Caco-2 (cell line): ENCODE measurements at regions not wholly inside any gene's neighbourhood (a gene's known extent, or its start where the extent isn't known, plus 50 kb on each side); places are given as distances from the start of the nearest gene placed in this dataset.

ENCODE experiments used
- BruUV-seq: library from RNA; stranded (reverse); fragments of 400-500 nt; replicated peaks from 2 replicates; lab custom pipeline; 2021; lab: Mats Ljungman, UMichigan
- CTCF ChIA-PET: fragments of 300-600 bp; sonication (Branson Sonifier 250); formaldehyde crosslinking; loops from one replicate; lab custom pipeline; 2022; ENCODE audit warnings: antibody characterized with exemption; lab: Charles Lee
- POLR2A ChIA-PET: fragments of 300-600 bp; sonication (Branson Sonifier 250); formaldehyde crosslinking; loops from one replicate; lab custom pipeline; 2022; ENCODE audit warnings: antibody characterized with exemption; lab: Charles Lee
- DNase-seq, 2 experiments: peaks; one replicate each; pipeline versions ENCODE4 v3.0.0 to v3.0.0-alpha.2; 2020 to 2022
- H3K27me3 ChIP-seq: replicated peaks from 2 replicates; pipeline ENCODE4 v1.6.0; 2011; ENCODE audit warnings: low read length; ENCODE audit not compliant: control insufficient read depth, insufficient read depth
- H3K36me3 ChIP-seq: 2 replicates; pipeline ENCODE4 v1.5.1; 2011; ENCODE audit warnings: low read length; ENCODE audit not compliant: control insufficient read depth, insufficient read depth
- H3K4me1 ChIP-seq: fragments of 250-450 bp; sonication (Bioruptor Pico); 2 replicates; pipeline ENCODE4 v1.5.1; 2020; ENCODE audit warnings: mild to moderate bottlenecking
- H3K4me3 ChIP-seq: 2 replicates; pipeline ENCODE4 v1.5.1; 2011; ENCODE audit warnings: low read depth, mild to moderate bottlenecking, control low read depth, low read length
- H3K9me3 ChIP-seq: fragments of 250-450 bp; sonication (Bioruptor Pico); 2 replicates; pipeline ENCODE4 v1.5.1; 2020; ENCODE audit warnings: mild to moderate bottlenecking, moderate library complexity
- H3K27ac Mint-ChIP-seq: one replicate; pipeline ENCODE4 v1.8.0; 2022; ENCODE audit warnings: mixed read lengths; ENCODE audit not compliant: unreplicated experiment
- H3K27me3 Mint-ChIP-seq: one replicate; pipeline ENCODE4 v1.8.0; 2022; ENCODE audit warnings: mixed read lengths; ENCODE audit not compliant: insufficient read depth, unreplicated experiment
- H3K36me3 Mint-ChIP-seq: one replicate; pipeline ENCODE4 v1.8.0; 2022; ENCODE audit warnings: mild to moderate bottlenecking, mixed read lengths; ENCODE audit not compliant: insufficient read depth, unreplicated experiment
- H3K4me1 Mint-ChIP-seq: one replicate; pipeline ENCODE4 v1.8.0; 2022; ENCODE audit warnings: low read depth, mixed read lengths; ENCODE audit not compliant: unreplicated experiment
- H3K4me3 Mint-ChIP-seq: one replicate; pipeline ENCODE4 v1.8.0; 2022; ENCODE audit warnings: mild to moderate bottlenecking, moderate library complexity, mixed read lengths; ENCODE audit not compliant: unreplicated experiment
- H3K9me3 Mint-ChIP-seq: one replicate; pipeline ENCODE4 v1.8.0; 2022; ENCODE audit warnings: mixed read lengths; ENCODE audit not compliant: unreplicated experiment
- intact Hi-C: fragments of 100-400 bp; cut with micrococcal nuclease; formaldehyde crosslinking; loops from one replicate; pipeline ENCODE4 v1.10.0; 2022; ENCODE audit not compliant: unreplicated experiment
- TF ChIP-seq, protein P1 (sequence below), 2 experiments: fragments of 200-600 bp in 1 of 2; IDR thresholded peaks; 1 replicate in 1 of 2; 2 replicates in 1 of 2; pipeline versions ENCODE4 v1.5.1 to v1.8.0; 2011 to 2022; ENCODE audit warnings: antibody characterized with exemption in 1 of 2, control low read depth in 1 of 2, inconsistent platforms in 1 of 2, low read depth in 1 of 2, low read length in 1 of 2, mild to moderate bottlenecking in 1 of 2, moderate library complexity in 1 of 2; ENCODE audit not compliant: insufficient read depth in 1 of 2, severe bottlenecking in 1 of 2, unreplicated experiment in 1 of 2

DNA sequence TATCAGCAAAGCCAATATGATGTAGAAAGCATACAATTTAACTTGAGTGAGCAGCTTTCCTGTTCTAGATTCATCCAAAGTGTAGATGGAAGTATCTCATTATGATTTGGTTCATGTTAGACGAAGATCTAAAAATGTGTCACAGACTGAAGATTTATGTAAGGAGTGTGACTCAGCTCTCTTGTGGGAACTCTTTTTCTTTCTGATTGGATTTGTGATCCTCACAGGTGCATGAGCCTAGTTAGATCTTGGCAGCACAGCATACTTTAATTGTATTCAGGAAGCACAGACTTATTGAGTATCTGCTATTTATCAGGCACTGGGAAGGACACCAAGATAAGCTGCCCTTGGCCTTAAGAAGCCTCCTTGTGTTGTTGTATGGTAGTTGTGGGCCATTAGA, 147.1 kb downstream of the C11orf91 start:
- H3K27me3 ChIP-seq: no peaks in the 10 kb centered on the region
- no peaks in the 10 kb centered on the region for H3K4me1 ChIP-seq
- H3K9me3 Mint-ChIP-seq: no peaks in the 10 kb centered on the region
- no peaks in the 10 kb centered on the region for H3K36me3 Mint-ChIP-seq
- no peak overlapping the region for H3K4me3 Mint-ChIP-seq
- peaks cover 15% of the 10 kb centered on the region for H3K27me3 Mint-ChIP-seq
- intact Hi-C loops: no loop called here
- no peaks in the 10 kb centered on the region for H3K4me1 Mint-ChIP-seq
- TF ChIP-seq, protein P1, sequence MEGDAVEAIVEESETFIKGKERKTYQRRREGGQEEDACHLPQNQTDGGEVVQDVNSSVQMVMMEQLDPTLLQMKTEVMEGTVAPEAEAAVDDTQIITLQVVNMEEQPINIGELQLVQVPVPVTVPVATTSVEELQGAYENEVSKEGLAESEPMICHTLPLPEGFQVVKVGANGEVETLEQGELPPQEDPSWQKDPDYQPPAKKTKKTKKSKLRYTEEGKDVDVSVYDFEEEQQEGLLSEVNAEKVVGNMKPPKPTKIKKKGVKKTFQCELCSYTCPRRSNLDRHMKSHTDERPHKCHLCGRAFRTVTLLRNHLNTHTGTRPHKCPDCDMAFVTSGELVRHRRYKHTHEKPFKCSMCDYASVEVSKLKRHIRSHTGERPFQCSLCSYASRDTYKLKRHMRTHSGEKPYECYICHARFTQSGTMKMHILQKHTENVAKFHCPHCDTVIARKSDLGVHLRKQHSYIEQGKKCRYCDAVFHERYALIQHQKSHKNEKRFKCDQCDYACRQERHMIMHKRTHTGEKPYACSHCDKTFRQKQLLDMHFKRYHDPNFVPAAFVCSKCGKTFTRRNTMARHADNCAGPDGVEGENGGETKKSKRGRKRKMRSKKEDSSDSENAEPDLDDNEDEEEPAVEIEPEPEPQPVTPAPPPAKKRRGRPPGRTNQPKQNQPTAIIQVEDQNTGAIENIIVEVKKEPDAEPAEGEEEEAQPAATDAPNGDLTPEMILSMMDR (IDR thresholded peaks at IDR 0.05; ENCODE audit: insufficient read depth in 1 of 2, low read depth in 1 of 2, low read length in 1 of 2, severe bottlenecking in 1 of 2, unreplicated experiment in 1 of 2): no peak
- ChIA-PET POLR2A (no interaction called here), CTCF (interaction anchor here (0.6 kb wide), 1 partner anchor 189 kb away, joined by 3 read pairs; no protein-coding TSS in a partner anchor)
- DNase-seq: no peak
- H3K27ac Mint-ChIP-seq: no peak overlapping the region
- no TSS peak for BruUV-seq
- H3K36me3 ChIP-seq: no peaks in the 10 kb centered on the region
- H3K9me3 ChIP-seq: no peaks in the 10 kb centered on the region
- no peak overlapping the region for H3K4me3 ChIP-seq

DNA sequence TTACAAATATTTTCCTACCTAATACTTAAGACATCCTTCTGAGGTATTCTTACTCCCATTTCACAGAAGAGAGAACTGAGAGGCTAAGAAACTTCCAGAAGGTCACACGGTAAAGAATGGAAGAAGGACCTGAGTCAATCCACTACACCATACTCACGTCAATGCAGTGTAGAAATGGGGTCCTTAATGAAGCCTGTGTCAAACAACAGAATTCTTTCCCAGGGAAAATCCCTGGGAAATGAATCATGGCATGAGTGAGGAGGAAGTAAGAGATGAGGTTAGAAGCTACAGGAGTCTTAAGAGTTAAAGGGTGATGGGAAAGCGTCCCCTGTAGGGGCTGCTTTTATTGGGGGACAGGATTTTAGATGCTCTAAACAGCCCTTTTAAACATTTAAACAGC, 147.9 kb downstream of the C11orf91 start:
- H3K4me3 Mint-ChIP-seq: no peak overlapping the region
- H3K9me3 Mint-ChIP-seq: no peaks in the 10 kb centered on the region
- H3K4me1 Mint-ChIP-seq: no peaks in the 10 kb centered on the region
- Histone ChIP-seq H3K36me3 (no peaks in the 10 kb centered on the region), H3K4me1 (no peaks in the 10 kb centered on the region), H3K9me3 (no peaks in the 10 kb centered on the region), H3K27me3 (no peaks in the 10 kb centered on the region), H3K4me3 (no peak overlapping the region)
- BruUV-seq: no TSS peak
- ChIA-PET POLR2A (no interaction called here), CTCF (interaction anchor here (0.6 kb wide), 2 partner anchors 12 to 190 kb away, joined by 3 to 4 read pairs; no protein-coding TSS in a partner anchor)
- no peak overlapping the region for H3K27ac Mint-ChIP-seq
- DNase-seq: no peak
- H3K36me3 Mint-ChIP-seq: no peaks in the 10 kb centered on the region
- peaks cover 14% of the 10 kb centered on the region for H3K27me3 Mint-ChIP-seq
- TF ChIP-seq, protein P1 (IDR thresholded peaks at IDR 0.05; ENCODE audit: insufficient read depth in 1 of 2, low read depth in 1 of 2, low read length in 1 of 2, severe bottlenecking in 1 of 2, unreplicated experiment in 1 of 2): no peak
- intact Hi-C loops: no loop called here

DNA sequence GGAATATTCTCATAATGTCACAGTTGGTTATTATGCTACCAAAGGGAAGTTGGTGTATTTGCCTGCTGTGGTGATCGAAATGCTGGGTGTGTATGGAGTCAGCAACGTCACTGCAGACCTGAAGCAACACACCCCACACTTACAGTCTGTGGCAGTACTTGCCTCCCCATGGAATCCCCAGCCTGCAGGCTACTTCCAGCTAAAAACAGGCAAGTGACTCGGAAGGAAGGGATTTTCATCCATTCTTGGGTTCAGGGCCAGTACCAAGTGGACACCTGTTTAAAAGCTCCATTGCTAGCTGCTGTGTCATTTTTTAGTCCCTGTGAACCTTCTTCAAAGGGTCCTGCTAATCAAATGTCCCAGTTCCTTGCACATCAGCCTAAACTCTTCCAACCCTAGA, 149.6 kb downstream of the C11orf91 start:
- H3K27ac Mint-ChIP-seq: no peak overlapping the region
- no peaks in the 10 kb centered on the region for H3K27me3 ChIP-seq
- intact Hi-C loops: no loop called here
- no peaks in the 10 kb centered on the region for H3K36me3 Mint-ChIP-seq
- DNase-seq: no peak
- H3K9me3 Mint-ChIP-seq: no peaks in the 10 kb centered on the region
- H3K9me3 ChIP-seq: no peaks in the 10 kb centered on the region
- H3K4me1 ChIP-seq: no peaks in the 10 kb centered on the region
- H3K4me3 Mint-ChIP-seq: no peak overlapping the region
- no peaks in the 10 kb centered on the region for H3K4me1 Mint-ChIP-seq
- TF ChIP-seq, protein P1 (IDR thresholded peaks at IDR 0.05; ENCODE audit: insufficient read depth in 1 of 2, low read depth in 1 of 2, low read length in 1 of 2, severe bottlenecking in 1 of 2, unreplicated experiment in 1 of 2): no peak
- ChIA-PET POLR2A (no interaction called here), CTCF (no interaction called here)
- no peaks in the 10 kb centered on the region for H3K36me3 ChIP-seq
- H3K27me3 Mint-ChIP-seq: peaks cover 19% of the 10 kb centered on the region
- no peak overlapping the region for H3K4me3 ChIP-seq
- no TSS peak for BruUV-seq
